ENCODE measurements at regions not wholly inside any gene's neighbourhood (a gene's known extent, or its start where the extent isn't known, plus 50 kb on each side); places are given as distances from the start of the nearest gene placed in this dataset.

DNA sequence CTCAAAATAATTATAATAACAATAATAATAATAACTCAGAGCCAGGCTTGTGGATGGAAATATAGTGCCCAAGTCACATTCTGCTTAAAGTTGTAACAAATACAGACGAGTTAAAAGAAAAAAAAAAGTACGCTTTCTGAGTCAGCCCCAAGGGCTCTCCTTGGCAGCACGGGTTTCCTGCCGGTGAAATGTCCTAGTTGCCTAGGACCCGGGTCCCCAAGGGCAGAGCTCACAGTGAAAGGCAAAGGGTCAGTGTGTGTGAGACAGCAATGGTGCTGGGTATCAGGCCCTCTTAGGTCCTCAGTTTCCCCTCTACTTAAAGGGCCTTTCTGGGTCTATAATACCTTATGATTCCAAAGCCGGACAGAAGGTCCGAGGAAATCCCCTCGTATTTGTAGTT, 96.3 kb upstream of the CLMN start:
- intact Hi-C loops (cut with DNase I) = no loop called here
- no peaks in the 10 kb centered on the region for H3K9me3 ChIP-seq
- no peaks in the 10 kb centered on the region for H3K27me3 ChIP-seq
- DNase-seq (no peak), ATAC-seq (no peak)
- TF ChIP-seq CTCF (IDR thresholded peaks at IDR 0.05) = no peak
- no peak overlapping the region for H3K27ac ChIP-seq
- no peaks in the 10 kb centered on the region for H3K4me1 ChIP-seq
- peaks cover 0 to 76% of the 10 kb centered on the region in 2 donors for H3K36me3 ChIP-seq
- no peak overlapping the region for H3K4me3 ChIP-seq

GRCh38 chr14:95413289-95414215, 93.8 kb upstream of the CLMN start:
- TF ChIP-seq CTCF (IDR thresholded peaks at IDR 0.05) = no peak
- intact Hi-C loops (cut with DNase I) = no loop called here
- ATAC-seq (no peak), DNase-seq (no peak)
- Histone ChIP-seq H3K4me3 (no peak overlapping the region), H3K27me3 (no peaks in the 10 kb centered on the region), H3K27ac (no peak overlapping the region), H3K4me1 (no peaks in the 10 kb centered on the region), H3K9me3 (no peaks in the 10 kb centered on the region), H3K36me3 (peaks cover 0 to 79% of the 10 kb centered on the region in 2 donors)

- no peak for DNase-seq
- Histone ChIP-seq H3K4me1 (no peaks in the 10 kb centered on the region), H3K4me3 (no peak overlapping the region), H3K27ac (no peak overlapping the region), H3K9me3 (no peaks in the 10 kb centered on the region), H3K27me3 (no peaks in the 10 kb centered on the region), H3K36me3 (peaks cover 0 to 52% of the 10 kb centered on the region in 2 donors)
- no peak for ATAC-seq
- TF ChIP-seq CTCF (IDR thresholded peaks at IDR 0.05) = no peak
- intact Hi-C loops (cut with DNase I) = no loop called here
These were observed 91.1 kb upstream of the CLMN start for GRCh38 chr14:95410838-95411237.

GRCh38 chr14:95409477-95410272, 90.0 kb upstream of the CLMN start:
- Histone ChIP-seq H3K4me1 (no peaks in the 10 kb centered on the region), H3K27ac (no peak overlapping the region), H3K36me3 (peaks cover 0 to 46% of the 10 kb centered on the region in 2 donors), H3K9me3 (no peaks in the 10 kb centered on the region), H3K4me3 (no peak overlapping the region), H3K27me3 (no peaks in the 10 kb centered on the region)
- no peak for TF ChIP-seq CTCF (IDR thresholded peaks at IDR 0.05)
- intact Hi-C loops (cut with DNase I) = no loop called here
- DNase-seq = no peak
- ATAC-seq = no peak
